Transverse colon (tissue), 4 donors: ENCODE measurements at regions not wholly inside any gene's neighbourhood (a gene's known extent, or its start where the extent isn't known, plus 50 kb on each side); places are given as distances from the start of the nearest gene placed in this dataset.

ENCODE experiments used
- DNase-seq: peaks from one replicate; pipeline ENCODE4 v3.0.0-alpha.2; 2019
- H3K27ac ChIP-seq, 4 donors: fragments of 200-600 bp; sonication (generic); 2 replicates each; pipeline ENCODE4 v1.5.1; 2016 to 2018; ENCODE audit warnings: inconsistent platforms in 4 of 4
- H3K27me3 ChIP-seq: fragments of 200-600 bp; sonication (generic); 2 replicates; pipeline ENCODE4 v1.5.1; 2017; ENCODE audit warnings: inconsistent platforms
- H3K36me3 ChIP-seq, 4 donors: fragments of 200-600 bp; sonication (generic); 2 replicates each; pipeline ENCODE4 v1.5.1; 2017 to 2019; ENCODE audit warnings: inconsistent platforms in 4 of 4
- H3K4me1 ChIP-seq, 4 donors: fragments of 200-600 bp; sonication (generic); 2 replicates each; pipeline ENCODE4 v1.5.1; 2017 to 2020; ENCODE audit warnings: inconsistent platforms in 4 of 4
- H3K4me3 ChIP-seq, 4 donors: fragments of 200-600 bp; sonication (generic); 1 replicate in 1 of 4; 2 replicates in 3 of 4; pipeline versions ENCODE4 v1.5.1 to v1.6.1; 2017 to 2019; ENCODE audit warnings: inconsistent platforms in 4 of 4
- H3K9me3 ChIP-seq, 2 donors: fragments of 200-600 bp; sonication (generic); 2 replicates each; pipeline ENCODE4 v1.5.1; 2017 to 2019; ENCODE audit warnings: inconsistent platforms in 2 of 2
- CTCF ChIP-seq, 5 experiments: fragments of 200-600 bp in 3 of 5; fragments of 450-650 bp in 2 of 5; sonication (generic) in 3 of 5; IDR thresholded peaks; 1 replicate in 2 of 5; 2 replicates in 3 of 5; pipeline ENCODE4 v1.5.1; 2016 to 2017; ENCODE audit warnings: antibody characterized with exemption in 5 of 5, inconsistent platforms in 3 of 5, mild to moderate bottlenecking in 2 of 5, moderate library complexity in 1 of 5
- EP300 ChIP-seq: sonication (generic); formaldehyde crosslinking; IDR thresholded peaks from one replicate; pipeline ENCODE4 v1.6.1; 2017; ENCODE audit warnings: antibody characterized with exemption, low read depth
- POLR2A ChIP-seq: fragments of 450-650 bp; IDR thresholded peaks from one replicate; pipeline ENCODE4 v1.6.1; 2016; ENCODE audit warnings: antibody characterized with exemption, mild to moderate bottlenecking, moderate library complexity
- POLR2AphosphoS5 ChIP-seq, 3 donors: sonication (generic); formaldehyde crosslinking; IDR thresholded peaks; one replicate each; pipeline ENCODE4 v1.6.1; 2016; ENCODE audit warnings: antibody characterized with exemption in 3 of 3
- WGBS, 2 donors: methylation state at CpG; one replicate each; pipeline ENCODE4 v1.1.5; 2018; ENCODE audit warnings: low coverage in 1 of 2; 5-methylcytosine and 5-hydroxymethylcytosine counted together
- in situ Hi-C, 4 donors: fragments of 200-750 bp; cut with MboI; loops; one replicate each; pipeline versions ENCODE4 v1.15.0 to v1.15.1; 2017; ENCODE audit warnings: low sequenced_read_pairs in 3 of 4, low pct_ligation_motif_present in 1 of 4, low pct_unique_long_range_greater_than_20kb in 1 of 4
- intact Hi-C: fragments of 100-400 bp; cut with DNase I; formaldehyde crosslinking; loops from one replicate; pipeline ENCODE4 v1.15.1; 2023; ENCODE audit warnings: low total_unique reads

GRCh38 chr9:134219646-134220060 lies 55.3 kb upstream of the RNU6ATAC start:
- peaks cover 18% of the 10 kb centered on the region for H3K27me3 ChIP-seq
- peaks cover 4 to 26% (median 14%) of the 10 kb centered on the region in 4 donors for H3K4me1 ChIP-seq
- H3K27ac ChIP-seq, result no peak overlapping the region
- intact Hi-C loops (no loop called here), in situ Hi-C loops (no loop called here)
- no peak overlapping the region for H3K4me3 ChIP-seq
- H3K36me3 ChIP-seq, result no peaks in the 10 kb centered on the region
- 81 to 85% methylated on average over 4 to 24 of the region's 24 CpGs for WGBS, 2 donors
- no peaks in the 10 kb centered on the region for H3K9me3 ChIP-seq
- DNase-seq, result no peak
- TF ChIP-seq EP300, result no peak
- no peak for TF ChIP-seq POLR2A
- TF ChIP-seq POLR2AphosphoS5 (IDR thresholded peaks at IDR 0.05), result no peak

- Histone ChIP-seq H3K27me3 (peaks cover 18% of the 10 kb centered on the region), H3K9me3 (no peaks in the 10 kb centered on the region), H3K4me3 (no peak overlapping the region), H3K36me3 (no peaks in the 10 kb centered on the region), H3K4me1 (peaks cover 4 to 24% (median 11%) of the 10 kb centered on the region in 4 donors), H3K27ac (no peak overlapping the region)
- WGBS, 2 donors, result 40 to 77% methylated on average over 1 to 13 of the region's 13 CpGs
- in situ Hi-C loops (no loop called here), intact Hi-C loops (no loop called here)
- TF ChIP-seq POLR2AphosphoS5 (IDR thresholded peaks at IDR 0.05) (no peak), POLR2A (no peak), CTCF (IDR thresholded peaks at IDR 0.05) (no peak), EP300 (no peak)
- no peak for DNase-seq
These were observed 55.9 kb upstream of the RNU6ATAC start for GRCh38 chr9:134220311-134220710.

- H3K27ac ChIP-seq, result no peak overlapping the region
- TF ChIP-seq CTCF (IDR thresholded peaks at IDR 0.05), result no peak
- no peak for TF ChIP-seq POLR2AphosphoS5 (IDR thresholded peaks at IDR 0.05)
- no peak for TF ChIP-seq EP300
- TF ChIP-seq POLR2A, result no peak
- H3K4me3 ChIP-seq, result no peak overlapping the region
- peaks cover 4 to 18% (median 10%) of the 10 kb centered on the region in 4 donors for H3K4me1 ChIP-seq
- intact Hi-C loops, result no loop called here
- H3K9me3 ChIP-seq, result no peaks in the 10 kb centered on the region
- DNase-seq, result no peak
- H3K36me3 ChIP-seq, result no peaks in the 10 kb centered on the region
- in situ Hi-C loops, result no loop called here
- H3K27me3 ChIP-seq, result peaks cover 26% of the 10 kb centered on the region
- 51 to 60% methylated on average over 1 to 21 of the region's 23 CpGs for WGBS, 2 donors
These were observed 57.1 kb upstream of the RNU6ATAC start for GRCh38 chr9:134221273-134222017.

- no peak overlapping the region for H3K4me3 ChIP-seq
- TF ChIP-seq POLR2AphosphoS5 (IDR thresholded peaks at IDR 0.05) (no peak), POLR2A (no peak)
- no peak overlapping the region for H3K27ac ChIP-seq
- no peaks in the 10 kb centered on the region for H3K36me3 ChIP-seq
- in situ Hi-C loops (no loop called here), intact Hi-C loops (no loop called here)
- H3K27me3 ChIP-seq, result peaks cover 31% of the 10 kb centered on the region
- H3K9me3 ChIP-seq, result no peaks in the 10 kb centered on the region
- peaks cover 4 to 18% (median 10%) of the 10 kb centered on the region in 4 donors for H3K4me1 ChIP-seq
- DNase-seq, result no peak
- WGBS, 2 donors, result 20 to 67% methylated on average over 1 to 12 of the region's 12 CpGs
These were observed 57.7 kb upstream of the RNU6ATAC start for GRCh38 chr9:134222018-134222573.

GRCh38 chr9:134223091-134223490 lies 58.7 kb upstream of the RNU6ATAC start:
- no peaks in the 10 kb centered on the region for H3K36me3 ChIP-seq
- no peak for DNase-seq
- H3K4me1 ChIP-seq, result peaks cover 4 to 18% (median 10%) of the 10 kb centered on the region in 4 donors
- intact Hi-C loops, result no loop called here
- WGBS, 2 donors, result 42 to 61% methylated on average over 2 to 11 of the region's 11 CpGs
- TF ChIP-seq EP300 (no peak), POLR2AphosphoS5 (IDR thresholded peaks at IDR 0.05) (no peak), POLR2A (no peak), CTCF (IDR thresholded peaks at IDR 0.05) (no peak)
- H3K4me3 ChIP-seq, result no peak overlapping the region
- peak overlapping the region in 1 of 4 donors; percentile 18 for H3K27ac ChIP-seq
- H3K27me3 ChIP-seq, result peaks cover 39% of the 10 kb centered on the region
- H3K9me3 ChIP-seq, result no peaks in the 10 kb centered on the region
- in situ Hi-C loops, result no loop called here
